Right lobe of liver (tissue), 6 donors: ENCODE measurements at regions not wholly inside any gene's neighbourhood (a gene's known extent, or its start where the extent isn't known, plus 50 kb on each side); places are given as distances from the start of the nearest gene placed in this dataset.
A peak's percentile ranks its signal among the peaks of the same experiment; 100 is the strongest.

Experiments
- ATAC-seq, 4 donors: fragments of 200-7000 bp; cut with Tn5 transposase; one replicate each; pipeline ENCODE4 v1.9.1; 2020; ENCODE audit warnings: mild to moderate bottlenecking in 4 of 4, moderate library complexity in 4 of 4
- DNase-seq, 3 donors: peaks; one replicate each; pipeline ENCODE4 v3.0.0-alpha.2; 2020
- H3K27ac ChIP-seq, 3 donors: fragments of 200-600 bp; one replicate each; pipeline ENCODE4 v1.8.0; 2022
- H3K27me3 ChIP-seq, 2 donors: fragments of 200-600 bp; one replicate each; pipeline ENCODE4 v1.8.0; 2022
- H3K36me3 ChIP-seq, 4 donors: fragments of 200-600 bp; sonication (generic) in 1 of 4; one replicate each; pipeline versions ENCODE4 v1.5.1 to v1.8.0; 2017 to 2022; ENCODE audit warnings: control low read depth in 1 of 4
- H3K4me1 ChIP-seq, 4 donors: fragments of 200-600 bp; sonication (generic) in 1 of 4; one replicate each; pipeline versions ENCODE4 v1.5.1 to v1.8.0; 2017 to 2022; ENCODE audit warnings: control low read depth in 1 of 4
- H3K4me3 ChIP-seq, 3 donors: fragments of 200-600 bp; one replicate each; pipeline ENCODE4 v1.8.0; 2022
- H3K9me3 ChIP-seq, 4 donors: fragments of 200-600 bp; sonication (generic) in 1 of 4; one replicate each; pipeline versions ENCODE4 v1.5.1 to v1.8.0; 2017 to 2022; ENCODE audit warnings: control low read depth in 1 of 4
- POLR2A ChIP-seq: fragments of 450-650 bp; IDR thresholded peaks from one replicate; pipeline ENCODE4 v1.6.1; 2017; ENCODE audit warnings: antibody characterized with exemption, mild to moderate bottlenecking
- WGBS: methylation state at CpG from one replicate; pipeline ENCODE4 v1.1.6; 2018; ENCODE audit warnings: low coverage, low lambda C conversion rate; ENCODE audit not compliant: insufficient coverage; ENCODE audit errors: missing lambda C conversion rate; 5-methylcytosine and 5-hydroxymethylcytosine counted together
- intact Hi-C, 2 donors: fragments of 100-400 bp; cut with DNase I; formaldehyde crosslinking; loops; one replicate each; pipeline versions ENCODE4 v1.11.2 to v1.14.1; 2022
- TF ChIP-seq, protein P1 (sequence below), 4 donors: fragments of 200-600 bp in 3 of 4; fragments of 450-650 bp in 1 of 4; IDR thresholded peaks; one replicate each; pipeline versions ENCODE4 v1.5.1 to v1.8.0; 2016 to 2022; ENCODE audit warnings: antibody characterized with exemption in 4 of 4, mild to moderate bottlenecking in 2 of 4
- donor health status: DM: no; HTN: yes; CAD: no.
- donor health status: DM: no; HTN: no; CAD: no.
- donor health status: DM: no; HTN: no; CAD: no.
- donor health status: DM: no; HTN: yes; CAD: no.
- donor health status: DM: no; HTN: yes; CAD: no.

DNA sequence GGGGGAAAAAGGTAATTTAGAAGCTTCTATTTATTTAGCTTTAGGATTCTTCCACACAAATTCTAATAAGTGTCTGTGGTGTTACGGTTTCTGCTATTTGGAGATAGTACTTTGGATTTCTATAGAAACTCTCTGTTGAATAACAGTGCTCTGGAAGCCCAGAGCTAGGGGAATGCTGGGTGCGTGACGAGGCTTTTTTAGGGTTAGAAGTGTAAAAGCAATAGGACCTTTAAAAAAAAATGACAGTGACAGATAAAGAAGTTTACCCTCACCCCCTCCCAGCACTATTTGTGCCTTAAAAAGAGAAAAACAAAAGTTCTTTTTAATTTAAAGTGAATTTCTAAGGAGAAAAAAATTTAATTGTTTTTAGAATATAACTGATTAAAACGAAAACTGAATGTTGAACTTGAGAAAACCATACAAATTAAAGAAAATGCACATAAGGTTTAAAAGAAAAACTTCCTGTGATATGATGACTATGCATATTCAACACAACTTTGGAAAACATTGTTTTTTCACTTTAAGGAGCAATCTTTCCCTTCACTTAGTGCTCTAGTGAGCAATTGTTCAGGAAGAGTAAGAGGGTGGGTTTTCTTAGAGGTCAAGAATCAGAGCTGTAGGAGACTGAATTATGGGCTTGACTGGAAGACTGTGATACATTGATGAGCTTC, 89.6 kb upstream of the RIPOR2 start:
- TF ChIP-seq, protein P1, sequence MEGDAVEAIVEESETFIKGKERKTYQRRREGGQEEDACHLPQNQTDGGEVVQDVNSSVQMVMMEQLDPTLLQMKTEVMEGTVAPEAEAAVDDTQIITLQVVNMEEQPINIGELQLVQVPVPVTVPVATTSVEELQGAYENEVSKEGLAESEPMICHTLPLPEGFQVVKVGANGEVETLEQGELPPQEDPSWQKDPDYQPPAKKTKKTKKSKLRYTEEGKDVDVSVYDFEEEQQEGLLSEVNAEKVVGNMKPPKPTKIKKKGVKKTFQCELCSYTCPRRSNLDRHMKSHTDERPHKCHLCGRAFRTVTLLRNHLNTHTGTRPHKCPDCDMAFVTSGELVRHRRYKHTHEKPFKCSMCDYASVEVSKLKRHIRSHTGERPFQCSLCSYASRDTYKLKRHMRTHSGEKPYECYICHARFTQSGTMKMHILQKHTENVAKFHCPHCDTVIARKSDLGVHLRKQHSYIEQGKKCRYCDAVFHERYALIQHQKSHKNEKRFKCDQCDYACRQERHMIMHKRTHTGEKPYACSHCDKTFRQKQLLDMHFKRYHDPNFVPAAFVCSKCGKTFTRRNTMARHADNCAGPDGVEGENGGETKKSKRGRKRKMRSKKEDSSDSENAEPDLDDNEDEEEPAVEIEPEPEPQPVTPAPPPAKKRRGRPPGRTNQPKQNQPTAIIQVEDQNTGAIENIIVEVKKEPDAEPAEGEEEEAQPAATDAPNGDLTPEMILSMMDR (IDR thresholded peaks at IDR 0.05): no peak
- no peak for TF ChIP-seq POLR2A
- Histone ChIP-seq H3K4me1 (no peaks in the 10 kb centered on the region), H3K4me3 (no peak overlapping the region)

DNA sequence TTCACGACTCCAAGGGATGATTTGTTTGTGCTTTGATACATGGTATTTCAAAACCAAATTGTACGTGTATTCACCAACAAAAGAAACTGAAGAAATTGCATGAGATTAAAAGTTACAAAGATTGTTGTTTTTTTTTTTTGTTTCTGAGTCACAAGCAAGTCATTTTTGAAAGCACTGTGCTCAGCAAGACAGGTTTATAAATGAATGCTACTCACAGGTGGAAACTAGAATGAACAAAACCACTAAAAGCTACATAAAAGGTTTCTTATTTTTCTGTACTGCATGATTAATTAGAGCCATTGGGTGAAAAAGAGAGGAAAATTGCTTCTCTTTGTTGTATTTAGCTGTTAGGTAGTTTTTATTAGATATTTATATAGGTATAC, 90.2 kb upstream of the RIPOR2 start:
- no peaks in the 10 kb centered on the region for H3K36me3 ChIP-seq
- no peaks in the 10 kb centered on the region for H3K4me1 ChIP-seq
- DNase-seq (no peak), ATAC-seq (no peak)
- H3K27me3 ChIP-seq: no peaks in the 10 kb centered on the region
- 44% methylated on average over 2 of the region's 2 CpGs for WGBS
- intact Hi-C loops: no loop called here
- H3K4me3 ChIP-seq: no peak overlapping the region
- H3K9me3 ChIP-seq: no peaks in the 10 kb centered on the region
- H3K27ac ChIP-seq: no peak overlapping the region
- TF ChIP-seq, protein P1 (IDR thresholded peaks at IDR 0.05): no peak

More for the DNA sequence above, 89.6 kb upstream of the RIPOR2 start:
- no peaks in the 10 kb centered on the region for H3K36me3 ChIP-seq
- WGBS: 60% methylated on average over 4 of the region's 4 CpGs
- no peak for ATAC-seq
- no peaks in the 10 kb centered on the region for H3K9me3 ChIP-seq
- no peak overlapping the region for H3K27ac ChIP-seq
- DNase-seq: no peak
- no peaks in the 10 kb centered on the region for H3K27me3 ChIP-seq
- intact Hi-C loops: no loop called here

DNA sequence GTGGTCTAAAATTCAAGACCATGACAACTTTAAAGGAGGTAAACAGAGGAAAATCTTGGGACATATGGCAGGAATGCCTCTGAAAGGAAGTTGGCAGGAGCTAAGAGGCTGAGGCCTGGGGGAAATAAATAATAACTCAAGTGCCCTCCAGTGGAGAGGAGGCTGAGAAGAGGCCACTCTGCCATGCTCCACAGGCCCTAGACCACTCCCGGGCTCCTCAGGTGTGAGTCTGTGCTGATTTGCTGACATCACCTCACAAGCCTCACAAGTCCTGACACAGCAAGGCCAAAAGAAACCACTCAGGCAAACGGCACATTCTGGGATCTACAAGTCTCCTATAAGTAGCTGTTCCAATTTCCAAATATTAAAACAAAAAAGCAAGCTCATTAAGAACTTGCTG, 91.0 kb upstream of the RIPOR2 start:
- H3K4me3 ChIP-seq: no peak overlapping the region
- ATAC-seq: no peak
- no peaks in the 10 kb centered on the region for H3K4me1 ChIP-seq
- H3K27me3 ChIP-seq: no peaks in the 10 kb centered on the region
- no peaks in the 10 kb centered on the region for H3K9me3 ChIP-seq
- no peak overlapping the region for H3K27ac ChIP-seq
- TF ChIP-seq, protein P1 (IDR thresholded peaks at IDR 0.05): no peak
- TF ChIP-seq POLR2A: no peak
- intact Hi-C loops: no loop called here
- WGBS: 57% methylated on average over 2 of the region's 2 CpGs
- no peak for DNase-seq
- no peaks in the 10 kb centered on the region for H3K36me3 ChIP-seq

DNA sequence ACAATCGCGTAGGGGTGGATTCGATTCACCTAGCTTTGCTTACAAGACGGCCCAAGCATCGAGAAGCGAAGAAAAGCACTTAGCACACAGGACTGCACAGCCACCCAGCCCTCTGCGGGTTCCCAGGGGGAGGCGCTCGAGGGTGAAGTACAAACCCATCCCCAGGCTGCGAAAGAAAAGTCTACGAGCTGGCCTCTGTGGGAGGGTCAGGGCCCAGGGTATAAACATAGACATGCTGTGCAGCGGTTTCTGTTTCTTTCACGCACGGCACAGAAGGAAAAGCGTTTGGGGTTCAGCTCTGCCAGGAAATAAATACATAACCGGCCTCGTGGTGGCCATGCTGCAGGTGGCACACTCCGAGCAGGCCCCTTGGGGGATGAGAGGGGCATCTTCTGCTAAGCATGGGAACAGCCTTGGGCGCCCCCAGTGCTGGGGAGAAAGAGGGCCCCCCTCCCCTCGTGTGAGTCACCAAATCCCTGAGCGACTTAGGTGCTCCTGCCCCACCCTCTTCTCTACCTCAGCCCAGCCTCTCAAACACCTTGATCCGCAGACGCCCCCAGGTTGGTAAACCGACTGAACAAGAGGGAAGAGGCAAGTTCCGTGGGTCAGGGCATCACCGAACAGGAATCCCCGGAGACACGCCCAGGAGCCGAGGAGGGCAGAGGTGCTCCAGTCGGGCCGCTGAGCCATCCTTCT, 91.6 kb upstream of the RIPOR2 start:
- no peaks in the 10 kb centered on the region for H3K4me1 ChIP-seq
- H3K9me3 ChIP-seq: no peaks in the 10 kb centered on the region
- no peaks in the 10 kb centered on the region for H3K36me3 ChIP-seq
- no peak for TF ChIP-seq POLR2A
- TF ChIP-seq, protein P1 (IDR thresholded peaks at IDR 0.05): peak in 1 of 4 donors; percentile 7
- H3K4me3 ChIP-seq: no peak overlapping the region
- no peaks in the 10 kb centered on the region for H3K27me3 ChIP-seq
- peak in 3 of 4 donors; percentile 22 to 50 (median 44) for ATAC-seq
- H3K27ac ChIP-seq: no peak overlapping the region
- 64% methylated on average over 17 of the region's 31 CpGs for WGBS
- intact Hi-C loops: no loop called here
- DNase-seq: no peak
